ENCODE measurements at regions not wholly inside any gene's neighbourhood (a gene's known extent, or its start where the extent isn't known, plus 50 kb on each side); places are given as distances from the start of the nearest gene placed in this dataset.

- no peak overlapping the region for H3K4me3 Mint-ChIP-seq
- H3K9me3 Mint-ChIP-seq, result no peaks in the 10 kb centered on the region
- no peaks in the 10 kb centered on the region for H3K27me3 Mint-ChIP-seq
- CTCF ChIA-PET, result no interaction called here
- no peaks in the 10 kb centered on the region for H3K36me3 Mint-ChIP-seq (ENCODE audit: low read depth)
- DNase-seq (no peak), ATAC-seq (ENCODE audit: low read depth) (no peak)
- POLR2A ChIA-PET, result no interaction called here
- H3K27ac Mint-ChIP-seq, result no peak overlapping the region
- intact Hi-C loops (cut with micrococcal nuclease), result no loop called here
- no peak for TF ChIP-seq CTCF (IDR thresholded peaks at IDR 0.05)
- H3K4me1 Mint-ChIP-seq, result no peaks in the 10 kb centered on the region
These were observed 460.8 kb downstream of the TAF11L14 start for GRCh38 chr5:18095061-18095460.

- H3K27me3 Mint-ChIP-seq, result no peaks in the 10 kb centered on the region
- H3K9me3 Mint-ChIP-seq, result no peaks in the 10 kb centered on the region
- DNase-seq (no peak), ATAC-seq (ENCODE audit: low read depth) (no peak)
- no peak for TF ChIP-seq CTCF (IDR thresholded peaks at IDR 0.05)
- ChIA-PET POLR2A (no interaction called here), CTCF (no interaction called here)
- H3K4me3 Mint-ChIP-seq, result no peak overlapping the region
- H3K36me3 Mint-ChIP-seq (ENCODE audit: low read depth), result no peaks in the 10 kb centered on the region
- intact Hi-C loops (cut with micrococcal nuclease), result no loop called here
- H3K27ac Mint-ChIP-seq, result no peak overlapping the region
- no peaks in the 10 kb centered on the region for H3K4me1 Mint-ChIP-seq
These were observed 463.6 kb downstream of the TAF11L14 start for GRCh38 chr5:18097817-18098216.

- Mint-ChIP-seq H3K27ac (no peak overlapping the region), H3K27me3 (no peaks in the 10 kb centered on the region), H3K4me3 (no peak overlapping the region), H3K9me3 (no peaks in the 10 kb centered on the region), H3K4me1 (no peaks in the 10 kb centered on the region), H3K36me3 (ENCODE audit: low read depth) (no peaks in the 10 kb centered on the region)
- intact Hi-C loops (cut with micrococcal nuclease), result no loop called here
- DNase-seq (no peak), ATAC-seq (ENCODE audit: low read depth) (no peak)
- ChIA-PET POLR2A (no interaction called here), CTCF (no interaction called here)
- no peak for TF ChIP-seq CTCF (IDR thresholded peaks at IDR 0.05)
These were observed 464.4 kb downstream of the TAF11L14 start for GRCh38 chr5:18098691-18099090.

GRCh38 chr5:18099261-18099660, 465.0 kb downstream of the TAF11L14 start:
- CTCF ChIA-PET, result no interaction called here
- H3K27ac Mint-ChIP-seq, result no peak overlapping the region
- intact Hi-C loops (cut with micrococcal nuclease), result no loop called here
- no peaks in the 10 kb centered on the region for H3K4me1 Mint-ChIP-seq
- no peaks in the 10 kb centered on the region for H3K27me3 Mint-ChIP-seq
- ATAC-seq (ENCODE audit: low read depth) (no peak), DNase-seq (no peak)
- H3K36me3 Mint-ChIP-seq (ENCODE audit: low read depth), result no peaks in the 10 kb centered on the region
- no peak overlapping the region for H3K4me3 Mint-ChIP-seq
- TF ChIP-seq CTCF (IDR thresholded peaks at IDR 0.05), result no peak
- POLR2A ChIA-PET, result no interaction called here
- no peaks in the 10 kb centered on the region for H3K9me3 Mint-ChIP-seq

GRCh38 chr5:18101532-18101931, 467.3 kb downstream of the TAF11L14 start:
- no peaks in the 10 kb centered on the region for H3K27me3 Mint-ChIP-seq
- POLR2A ChIA-PET, result no interaction called here
- intact Hi-C loops (cut with micrococcal nuclease), result no loop called here
- ATAC-seq (ENCODE audit: low read depth), result no peak
- CTCF ChIA-PET, result no interaction called here
- no peak for DNase-seq
- no peak overlapping the region for H3K27ac Mint-ChIP-seq
- no peak overlapping the region for H3K4me3 Mint-ChIP-seq
- no peak for TF ChIP-seq CTCF (IDR thresholded peaks at IDR 0.05)
- H3K36me3 Mint-ChIP-seq (ENCODE audit: low read depth), result no peaks in the 10 kb centered on the region
- no peaks in the 10 kb centered on the region for H3K4me1 Mint-ChIP-seq
- H3K9me3 Mint-ChIP-seq, result no peaks in the 10 kb centered on the region

Data from activated B cell treated with CpG ODN at 0.5 μM for 24 hours (primary cell).